ENCODE measurements at regions not wholly inside any gene's neighbourhood (a gene's known extent, or its start where the extent isn't known, plus 50 kb on each side); places are given as distances from the start of the nearest gene placed in this dataset.

GRCh38 chr15:98127586-98127985, 167.1 kb downstream of the ARRDC4 start:
- no peak for TF ChIP-seq ZFX (IDR thresholded peaks at IDR 0.05)
- no peak overlapping the region for H3K27ac ChIP-seq

GRCh38 chr15:98131924-98132323, 171.4 kb downstream of the ARRDC4 start:
- TF ChIP-seq, protein P1, sequence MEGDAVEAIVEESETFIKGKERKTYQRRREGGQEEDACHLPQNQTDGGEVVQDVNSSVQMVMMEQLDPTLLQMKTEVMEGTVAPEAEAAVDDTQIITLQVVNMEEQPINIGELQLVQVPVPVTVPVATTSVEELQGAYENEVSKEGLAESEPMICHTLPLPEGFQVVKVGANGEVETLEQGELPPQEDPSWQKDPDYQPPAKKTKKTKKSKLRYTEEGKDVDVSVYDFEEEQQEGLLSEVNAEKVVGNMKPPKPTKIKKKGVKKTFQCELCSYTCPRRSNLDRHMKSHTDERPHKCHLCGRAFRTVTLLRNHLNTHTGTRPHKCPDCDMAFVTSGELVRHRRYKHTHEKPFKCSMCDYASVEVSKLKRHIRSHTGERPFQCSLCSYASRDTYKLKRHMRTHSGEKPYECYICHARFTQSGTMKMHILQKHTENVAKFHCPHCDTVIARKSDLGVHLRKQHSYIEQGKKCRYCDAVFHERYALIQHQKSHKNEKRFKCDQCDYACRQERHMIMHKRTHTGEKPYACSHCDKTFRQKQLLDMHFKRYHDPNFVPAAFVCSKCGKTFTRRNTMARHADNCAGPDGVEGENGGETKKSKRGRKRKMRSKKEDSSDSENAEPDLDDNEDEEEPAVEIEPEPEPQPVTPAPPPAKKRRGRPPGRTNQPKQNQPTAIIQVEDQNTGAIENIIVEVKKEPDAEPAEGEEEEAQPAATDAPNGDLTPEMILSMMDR (conservative IDR thresholded peaks at IDR 0.05): no peak
- no peak for TF ChIP-seq ZFX (IDR thresholded peaks at IDR 0.05)

DNA sequence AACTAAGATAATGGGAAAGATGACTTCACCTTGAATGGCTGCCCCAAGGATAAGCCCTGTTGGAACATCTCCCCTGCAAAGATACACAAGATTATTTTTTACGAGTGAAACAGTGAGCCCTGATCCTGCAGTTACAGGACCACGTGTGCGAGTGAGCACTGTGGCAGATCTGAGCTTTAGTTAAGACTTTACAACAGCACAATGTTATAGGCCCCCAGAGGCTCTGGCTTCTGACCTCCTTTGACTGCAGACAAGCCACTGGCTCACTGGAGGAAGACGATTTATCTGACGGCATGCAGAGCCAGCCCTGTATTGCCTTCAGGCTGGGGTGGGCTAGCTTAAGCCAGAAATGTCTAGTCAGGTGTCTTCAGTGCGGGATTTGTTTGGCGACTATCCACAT, 174.4 kb downstream of the ARRDC4 start:
- no peak overlapping the region for H3K27ac ChIP-seq
- TF ChIP-seq ZFX (IDR thresholded peaks at IDR 0.05): no peak
- TF ChIP-seq, protein P1 (conservative IDR thresholded peaks at IDR 0.05): no peak

More at GRCh38 chr15:98131924-98132323, 171.4 kb downstream of the ARRDC4 start:
- H3K27ac ChIP-seq: no peak overlapping the region

- no peak overlapping the region for H3K27ac ChIP-seq
- TF ChIP-seq, protein P1 (conservative IDR thresholded peaks at IDR 0.05): no peak
- no peak for TF ChIP-seq ZFX (IDR thresholded peaks at IDR 0.05)
Measured at GRCh38 chr15:98138910-98139309, 178.4 kb downstream of the ARRDC4 start.

- no peak for TF ChIP-seq ZFX (IDR thresholded peaks at IDR 0.05)
- TF ChIP-seq, protein P1 (conservative IDR thresholded peaks at IDR 0.05): no peak
- no peak overlapping the region for H3K27ac ChIP-seq
Measured at GRCh38 chr15:98139337-98139736, 178.8 kb downstream of the ARRDC4 start.

- no peak for TF ChIP-seq ZFX (IDR thresholded peaks at IDR 0.05)
- TF ChIP-seq, protein P1 (conservative IDR thresholded peaks at IDR 0.05): 0 out of 2 replicates have a peak, but pooled peaks have one; percentile 5
- no peak overlapping the region for H3K27ac ChIP-seq
Measured at GRCh38 chr15:98142572-98142971, 182.1 kb downstream of the ARRDC4 start.

DNA sequence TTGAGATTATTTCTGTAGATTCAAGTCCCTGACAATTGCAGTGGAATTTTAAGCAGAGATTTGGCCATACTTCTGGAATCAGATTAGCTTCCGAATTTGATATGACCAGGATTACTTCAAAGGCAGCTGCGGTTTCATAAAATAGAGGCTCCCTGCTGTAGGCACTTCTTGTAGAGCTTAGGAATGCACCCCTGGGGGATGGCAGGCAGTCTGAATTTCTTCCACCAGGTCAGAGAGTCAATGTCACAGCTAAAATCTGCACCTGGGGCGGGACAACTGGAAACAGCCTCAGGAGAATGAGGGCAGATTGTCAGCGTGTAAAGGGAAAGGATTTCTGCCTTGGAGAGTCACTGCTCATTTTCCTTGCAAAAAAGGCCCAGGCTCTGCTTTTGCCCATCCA, 182.6 kb downstream of the ARRDC4 start:
- H3K27ac ChIP-seq: no peak overlapping the region
- TF ChIP-seq, protein P1 (conservative IDR thresholded peaks at IDR 0.05): no peak
- no peak for TF ChIP-seq ZFX (IDR thresholded peaks at IDR 0.05)

DNA sequence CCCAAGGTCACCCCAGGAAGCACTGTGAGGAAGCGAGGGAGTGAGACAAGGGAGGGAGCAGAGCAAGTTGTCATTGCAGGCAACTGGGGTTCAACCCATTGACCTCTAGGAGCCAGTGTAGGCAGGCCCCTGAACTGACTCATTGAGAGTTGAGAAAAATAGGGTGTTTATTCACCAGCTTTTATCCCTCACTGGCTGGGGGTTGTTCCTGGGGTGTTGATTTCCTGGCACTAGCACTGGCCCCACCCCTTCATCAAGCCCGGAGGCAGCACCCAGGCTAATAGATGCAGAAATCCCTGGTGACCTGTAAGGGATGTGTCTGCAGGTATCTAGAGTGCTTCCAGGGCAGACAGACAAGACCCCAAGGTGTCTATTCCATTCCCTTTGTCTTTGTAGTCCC, 183.9 kb downstream of the ARRDC4 start:
- TF ChIP-seq ZFX (IDR thresholded peaks at IDR 0.05): no peak
- TF ChIP-seq, protein P1 (conservative IDR thresholded peaks at IDR 0.05): no peak
- H3K27ac ChIP-seq: no peak overlapping the region
